ENCODE measurements at regions not wholly inside any gene's neighbourhood (a gene's known extent, or its start where the extent isn't known, plus 50 kb on each side); places are given as distances from the start of the nearest gene placed in this dataset.

DNA sequence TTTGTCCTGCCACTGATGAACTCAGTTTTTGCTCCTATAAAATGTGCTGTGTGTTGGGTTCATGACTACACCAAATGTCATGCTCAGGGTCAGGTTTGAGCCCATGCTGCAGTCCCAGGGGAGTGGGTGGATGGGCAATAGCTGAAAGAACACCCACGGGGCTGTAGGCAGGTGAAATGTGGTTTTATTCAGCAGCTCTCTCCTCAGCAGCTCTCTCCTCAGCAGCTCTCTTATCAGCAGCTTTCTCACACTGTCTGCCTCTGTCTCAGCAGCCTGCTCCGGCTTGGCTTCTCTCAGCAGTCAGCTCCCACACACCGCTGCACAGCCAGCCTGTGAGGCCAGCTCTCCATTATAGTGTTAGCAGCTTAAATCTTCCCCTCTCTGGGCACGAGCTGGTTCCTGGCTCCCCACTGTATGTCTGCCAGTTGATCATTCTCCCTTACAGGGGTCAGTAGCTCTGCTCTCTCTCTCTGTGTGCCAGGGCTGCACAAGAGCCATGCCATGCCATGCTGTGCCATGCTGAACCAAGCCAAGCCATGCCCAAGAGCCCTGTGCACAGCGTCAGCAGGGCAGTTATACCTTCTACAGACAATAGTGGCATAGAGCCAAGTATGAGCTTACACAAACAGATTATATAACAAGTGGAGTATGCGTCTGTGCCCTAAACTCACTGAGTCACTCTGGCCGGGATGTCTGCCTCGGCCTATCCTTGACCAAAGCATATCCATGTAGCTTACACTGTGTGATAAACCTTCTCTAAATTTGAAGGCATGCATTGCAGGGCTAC, 303.3 kb upstream of the TMPO start:
- TF ChIP-seq, protein P1, sequence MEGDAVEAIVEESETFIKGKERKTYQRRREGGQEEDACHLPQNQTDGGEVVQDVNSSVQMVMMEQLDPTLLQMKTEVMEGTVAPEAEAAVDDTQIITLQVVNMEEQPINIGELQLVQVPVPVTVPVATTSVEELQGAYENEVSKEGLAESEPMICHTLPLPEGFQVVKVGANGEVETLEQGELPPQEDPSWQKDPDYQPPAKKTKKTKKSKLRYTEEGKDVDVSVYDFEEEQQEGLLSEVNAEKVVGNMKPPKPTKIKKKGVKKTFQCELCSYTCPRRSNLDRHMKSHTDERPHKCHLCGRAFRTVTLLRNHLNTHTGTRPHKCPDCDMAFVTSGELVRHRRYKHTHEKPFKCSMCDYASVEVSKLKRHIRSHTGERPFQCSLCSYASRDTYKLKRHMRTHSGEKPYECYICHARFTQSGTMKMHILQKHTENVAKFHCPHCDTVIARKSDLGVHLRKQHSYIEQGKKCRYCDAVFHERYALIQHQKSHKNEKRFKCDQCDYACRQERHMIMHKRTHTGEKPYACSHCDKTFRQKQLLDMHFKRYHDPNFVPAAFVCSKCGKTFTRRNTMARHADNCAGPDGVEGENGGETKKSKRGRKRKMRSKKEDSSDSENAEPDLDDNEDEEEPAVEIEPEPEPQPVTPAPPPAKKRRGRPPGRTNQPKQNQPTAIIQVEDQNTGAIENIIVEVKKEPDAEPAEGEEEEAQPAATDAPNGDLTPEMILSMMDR (IDR thresholded peaks at IDR 0.05) = no peak
- H3K4me3 ChIP-seq = no peak overlapping the region
- no peaks in the 10 kb centered on the region for H3K36me3 ChIP-seq
- H3K9me3 ChIP-seq = no peaks in the 10 kb centered on the region
- H3K27ac ChIP-seq = no peak overlapping the region
- H3K27me3 ChIP-seq = no peaks in the 10 kb centered on the region
- no peaks in the 10 kb centered on the region for H3K4me1 ChIP-seq
- no peak for DNase-seq (ENCODE audit: low spot score in 2 of 2)
- intact Hi-C loops (cut with DNase I) = no loop called here

DNA sequence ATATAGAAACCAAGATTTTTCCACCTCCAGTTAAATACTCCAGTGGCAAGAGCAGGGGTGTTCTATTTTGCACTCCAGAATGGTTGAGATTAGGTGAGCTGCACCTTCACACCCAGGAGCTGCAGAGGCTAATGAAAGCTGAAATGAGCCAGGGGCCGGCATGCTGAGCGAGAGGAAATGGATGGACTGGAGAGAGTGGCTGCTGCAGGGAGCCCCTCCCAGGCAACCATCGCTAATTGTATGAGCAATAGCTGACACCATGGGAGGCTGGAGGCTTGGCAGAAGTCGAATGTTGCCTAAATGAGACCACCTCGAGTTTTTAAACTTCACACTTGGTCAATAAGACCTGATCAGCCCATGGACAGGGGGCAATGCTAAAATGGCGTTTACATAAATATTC, 301.8 kb upstream of the TMPO start:
- Histone ChIP-seq H3K27ac (no peak overlapping the region), H3K27me3 (no peaks in the 10 kb centered on the region), H3K4me1 (no peaks in the 10 kb centered on the region), H3K4me3 (no peak overlapping the region), H3K9me3 (no peaks in the 10 kb centered on the region), H3K36me3 (no peaks in the 10 kb centered on the region)
- TF ChIP-seq, protein P1 (IDR thresholded peaks at IDR 0.05) = no peak
- intact Hi-C loops (cut with DNase I) = no loop called here
- DNase-seq (ENCODE audit: low spot score in 2 of 2) = no peak

DNA sequence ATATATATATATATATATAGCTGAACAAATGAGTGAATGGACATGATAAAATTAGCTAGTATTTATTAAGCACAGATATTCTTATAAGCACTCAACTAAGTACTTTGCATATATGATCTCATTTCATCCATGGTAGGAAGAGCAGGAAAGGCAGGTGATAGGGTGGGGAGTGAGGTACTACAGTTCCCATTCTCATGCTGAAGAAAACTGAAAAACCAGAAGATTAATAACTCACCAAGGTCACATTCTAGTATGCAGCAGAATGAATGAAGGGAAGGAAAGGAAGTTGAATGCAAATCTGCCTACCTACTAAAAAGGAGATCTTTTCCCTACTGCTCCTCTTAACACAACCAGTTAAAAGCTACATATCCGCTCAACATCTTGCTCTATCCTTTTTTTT, 298.1 kb upstream of the TMPO start:
- no peak overlapping the region for H3K27ac ChIP-seq
- H3K36me3 ChIP-seq = no peaks in the 10 kb centered on the region
- H3K9me3 ChIP-seq = no peaks in the 10 kb centered on the region
- no peak overlapping the region for H3K4me3 ChIP-seq
- H3K27me3 ChIP-seq = no peaks in the 10 kb centered on the region
- DNase-seq (ENCODE audit: low spot score in 2 of 2) = no peak
- TF ChIP-seq, protein P1 (IDR thresholded peaks at IDR 0.05) = no peak
- intact Hi-C loops (cut with DNase I) = no loop called here
- H3K4me1 ChIP-seq = no peaks in the 10 kb centered on the region

DNA sequence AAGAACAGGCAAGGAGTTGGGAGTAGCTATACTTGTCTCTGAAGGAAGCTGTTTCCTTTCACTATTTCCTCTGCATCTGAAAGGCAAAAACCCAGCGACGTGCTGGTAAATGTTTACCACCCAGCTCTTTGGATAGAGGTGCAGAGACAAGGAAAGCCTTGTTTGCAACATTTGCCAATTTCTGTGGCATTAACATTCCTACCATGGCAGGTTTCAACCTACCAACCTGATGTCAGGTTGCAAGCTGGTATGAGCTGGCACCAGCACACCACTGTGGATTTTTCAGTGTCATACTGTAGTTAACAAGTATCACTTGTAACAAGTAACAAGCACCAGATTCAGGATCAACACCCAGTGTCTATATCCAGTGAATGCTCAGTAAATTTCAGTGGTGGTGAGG, 294.8 kb upstream of the TMPO start:
- DNase-seq (ENCODE audit: low spot score in 2 of 2) = no peak
- H3K27me3 ChIP-seq = no peaks in the 10 kb centered on the region
- TF ChIP-seq, protein P1 (IDR thresholded peaks at IDR 0.05) = no peak
- H3K4me1 ChIP-seq = no peaks in the 10 kb centered on the region
- intact Hi-C loops (cut with DNase I) = no loop called here
- no peak overlapping the region for H3K4me3 ChIP-seq
- H3K27ac ChIP-seq = no peak overlapping the region
- no peaks in the 10 kb centered on the region for H3K36me3 ChIP-seq
- H3K9me3 ChIP-seq = no peaks in the 10 kb centered on the region

DNA sequence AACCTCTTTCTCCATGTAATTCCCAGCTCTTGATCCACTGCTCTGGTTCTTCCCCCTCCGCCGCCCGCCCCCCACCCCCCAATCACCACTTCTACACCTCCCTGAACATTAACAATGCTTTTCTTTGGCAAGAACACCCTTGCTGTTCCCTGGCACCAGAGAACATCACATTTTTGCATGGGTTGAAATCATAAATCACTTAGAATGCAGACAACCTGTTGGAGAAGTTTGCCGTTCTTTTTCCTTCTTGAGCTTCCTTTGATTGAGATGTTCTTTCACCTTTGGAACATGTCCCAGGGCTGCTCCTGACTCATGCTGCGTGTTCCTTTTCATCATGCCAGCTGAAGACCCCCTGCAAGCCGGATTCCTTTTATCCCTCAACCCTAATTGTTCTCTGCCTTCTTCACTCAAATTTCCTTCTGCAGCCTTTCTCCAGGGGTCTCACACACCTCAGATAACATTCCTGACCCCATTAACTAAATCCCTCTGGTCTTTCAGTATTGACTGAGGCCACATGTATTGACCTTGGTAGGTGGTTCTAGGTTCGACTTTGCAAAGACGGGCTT, 294.1 kb upstream of the TMPO start:
- Histone ChIP-seq H3K27ac (no peak overlapping the region), H3K27me3 (no peaks in the 10 kb centered on the region), H3K9me3 (no peaks in the 10 kb centered on the region), H3K4me1 (no peaks in the 10 kb centered on the region), H3K4me3 (no peak overlapping the region), H3K36me3 (no peaks in the 10 kb centered on the region)
- intact Hi-C loops (cut with DNase I) = no loop called here
- DNase-seq (ENCODE audit: low spot score in 2 of 2) = no peak
- TF ChIP-seq, protein P1 (IDR thresholded peaks at IDR 0.05) = no peak
